ENCODE measurements at regions not wholly inside any gene's neighbourhood (a gene's known extent, or its start where the extent isn't known, plus 50 kb on each side); places are given as distances from the start of the nearest gene placed in this dataset.
"Not testable (repeated sequence)": the region's sequence is repeated elsewhere in the genome, so short reads cannot be mapped to it uniquely, and the experiment has no call there.

DNA sequence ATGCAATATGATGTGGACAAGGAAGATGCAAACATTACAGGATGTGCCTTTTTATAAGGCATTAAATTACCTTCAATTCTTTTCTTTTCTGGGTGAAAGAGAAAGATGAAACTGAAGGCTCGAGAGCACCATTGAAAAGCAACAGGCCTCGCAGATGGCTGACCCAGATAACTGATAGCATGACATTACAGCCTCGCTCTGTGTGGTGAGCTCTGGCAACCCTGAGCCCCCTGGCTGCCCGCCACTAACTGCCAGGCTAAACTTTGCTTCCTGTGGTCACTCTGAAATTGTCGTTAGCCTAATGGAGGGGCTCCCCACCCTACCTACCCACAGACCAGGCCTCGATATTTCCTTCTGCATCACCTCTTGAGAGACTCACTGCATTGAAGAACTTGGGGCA is 516.8 kb upstream of the FANCL start:
- Mint-ChIP-seq H3K9me3 (no peaks in the 10 kb centered on the region), H3K27me3 (ENCODE audit: low read depth) (no peaks in the 10 kb centered on the region), H3K36me3 (ENCODE audit: insufficient read depth) (no peaks in the 10 kb centered on the region), H3K4me1 (ENCODE audit: low read depth) (no peaks in the 10 kb centered on the region), H3K4me3 (no peak overlapping the region)
- no peak for ATAC-seq
- DNase-seq, result no peak

- H3K4me1 Mint-ChIP-seq (ENCODE audit: low read depth), result no peaks in the 10 kb centered on the region
- DNase-seq (no peak), ATAC-seq (no peak)
- H3K36me3 Mint-ChIP-seq (ENCODE audit: insufficient read depth), result no peaks in the 10 kb centered on the region
- no peaks in the 10 kb centered on the region for H3K9me3 Mint-ChIP-seq
- H3K27me3 Mint-ChIP-seq (ENCODE audit: low read depth), result no peaks in the 10 kb centered on the region
- no peak overlapping the region for H3K4me3 Mint-ChIP-seq
Measured at GRCh38 chr2:58756336-58756735, 515.2 kb upstream of the FANCL start.

- H3K36me3 Mint-ChIP-seq (ENCODE audit: insufficient read depth); DNase-seq; H3K4me1 Mint-ChIP-seq (ENCODE audit: low read depth); H3K27me3 Mint-ChIP-seq (ENCODE audit: low read depth); H3K9me3 Mint-ChIP-seq; ATAC-seq; H3K4me3 Mint-ChIP-seq: not testable (repeated sequence)
Measured at GRCh38 chr2:58752507-58752906, 511.4 kb upstream of the FANCL start.

DNA sequence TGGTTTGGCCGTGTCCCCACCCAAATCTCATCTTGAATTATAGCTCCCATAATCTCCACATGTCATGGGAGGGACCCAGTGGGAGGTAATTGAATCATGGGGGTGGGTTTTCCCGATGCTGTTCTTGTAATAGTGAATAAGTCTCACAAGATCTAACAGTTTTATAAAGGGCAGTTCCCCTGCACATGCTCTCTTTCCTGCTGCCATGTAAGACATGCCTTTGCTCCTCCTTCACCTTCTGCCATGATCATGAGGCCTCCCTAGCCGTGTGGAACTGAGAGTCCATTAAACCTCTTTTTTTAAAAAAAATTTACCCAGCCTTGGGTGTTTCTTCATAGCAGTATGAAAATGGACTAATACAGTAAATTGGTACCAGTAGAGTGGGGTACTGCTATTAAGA is 510.6 kb upstream of the FANCL start:
- ATAC-seq; H3K4me3 Mint-ChIP-seq; H3K9me3 Mint-ChIP-seq; H3K27me3 Mint-ChIP-seq (ENCODE audit: low read depth); H3K4me1 Mint-ChIP-seq (ENCODE audit: low read depth); H3K36me3 Mint-ChIP-seq (ENCODE audit: insufficient read depth); DNase-seq: not testable (repeated sequence)

DNA sequence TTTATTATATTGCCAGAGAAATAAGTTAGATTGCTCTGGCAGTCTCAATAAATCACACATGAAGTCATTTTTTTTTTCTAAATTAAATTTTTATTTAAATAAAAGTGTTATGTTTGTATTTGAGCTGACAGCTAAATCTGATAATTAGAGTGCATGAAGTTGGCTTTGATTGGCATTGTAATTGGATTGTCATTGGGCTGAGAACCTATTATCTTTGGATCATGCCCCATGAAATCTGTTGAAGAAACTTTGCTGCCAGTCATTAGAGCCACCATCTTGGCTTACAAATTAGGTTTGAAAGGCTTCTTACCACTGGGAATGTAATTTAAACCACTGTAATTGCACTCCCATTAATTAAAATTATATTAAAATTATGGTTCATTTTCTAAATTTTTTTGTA is 507.9 kb upstream of the FANCL start:
- DNase-seq (no peak), ATAC-seq (no peak)
- H3K4me3 Mint-ChIP-seq, result no peak overlapping the region
- H3K36me3 Mint-ChIP-seq (ENCODE audit: insufficient read depth), result no peaks in the 10 kb centered on the region
- H3K4me1 Mint-ChIP-seq (ENCODE audit: low read depth), result no peaks in the 10 kb centered on the region
- H3K27me3 Mint-ChIP-seq (ENCODE audit: low read depth), result no peaks in the 10 kb centered on the region
- peaks cover 4% of the 10 kb centered on the region for H3K9me3 Mint-ChIP-seq

DNA sequence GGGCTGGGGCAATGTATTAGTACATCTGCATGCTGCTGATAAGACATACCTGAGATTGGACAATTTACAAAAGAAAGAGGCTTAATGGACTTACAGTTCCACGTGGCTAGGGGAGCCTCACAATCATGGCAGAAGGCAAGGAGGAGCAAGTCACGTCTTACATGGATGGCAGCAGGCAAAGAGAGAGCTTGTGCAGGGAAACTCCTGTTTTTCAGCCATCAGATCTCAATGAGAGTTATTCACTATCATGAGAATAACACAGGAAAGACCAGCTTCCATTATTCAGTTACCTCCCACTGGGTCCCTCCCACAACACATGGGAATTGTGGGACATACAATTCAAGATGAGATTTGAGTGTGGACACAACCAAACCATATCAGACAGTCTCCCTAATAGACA is 504.2 kb upstream of the FANCL start:
- not testable (repeated sequence) for H3K4me3 Mint-ChIP-seq; DNase-seq; H3K4me1 Mint-ChIP-seq (ENCODE audit: low read depth); H3K36me3 Mint-ChIP-seq (ENCODE audit: insufficient read depth); H3K9me3 Mint-ChIP-seq; H3K27me3 Mint-ChIP-seq (ENCODE audit: low read depth); ATAC-seq

- H3K27me3 Mint-ChIP-seq (ENCODE audit: low read depth), result no peaks in the 10 kb centered on the region
- no peak overlapping the region for H3K4me3 Mint-ChIP-seq
- no peaks in the 10 kb centered on the region for H3K4me1 Mint-ChIP-seq (ENCODE audit: low read depth)
- H3K36me3 Mint-ChIP-seq (ENCODE audit: insufficient read depth), result no peaks in the 10 kb centered on the region
- DNase-seq, result no peak
- no peak for ATAC-seq
- H3K9me3 Mint-ChIP-seq, result peaks cover 4% of the 10 kb centered on the region
Measured at GRCh38 chr2:58740426-58740825, 499.3 kb upstream of the FANCL start.

GRCh38 chr2:58739033-58739432 is 497.9 kb upstream of the FANCL start:
- H3K36me3 Mint-ChIP-seq (ENCODE audit: insufficient read depth), result no peaks in the 10 kb centered on the region
- no peaks in the 10 kb centered on the region for H3K9me3 Mint-ChIP-seq
- H3K27me3 Mint-ChIP-seq (ENCODE audit: low read depth), result no peaks in the 10 kb centered on the region
- no peaks in the 10 kb centered on the region for H3K4me1 Mint-ChIP-seq (ENCODE audit: low read depth)
- H3K4me3 Mint-ChIP-seq, result no peak overlapping the region
- ATAC-seq (no peak), DNase-seq (no peak)

DNA sequence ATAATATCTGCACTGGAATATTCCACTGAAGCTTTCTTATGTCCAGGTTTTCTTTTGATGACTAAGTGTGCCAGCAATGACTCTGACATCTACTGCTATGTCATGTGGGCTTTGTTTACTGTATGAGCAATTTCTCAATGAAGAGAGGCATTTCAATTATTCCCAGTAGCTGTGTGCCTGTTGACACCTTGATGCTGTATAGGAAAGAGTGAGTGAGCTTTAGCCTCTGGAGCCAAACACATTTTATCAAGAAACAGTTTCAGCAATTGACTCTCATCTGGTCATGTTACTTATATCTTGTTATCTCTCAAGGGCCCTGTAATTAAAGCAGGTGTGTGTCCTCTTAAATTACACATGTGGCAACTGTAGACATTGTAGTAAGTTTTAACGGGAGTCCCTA is 493.2 kb upstream of the FANCL start:
- H3K4me3 Mint-ChIP-seq, result no peak overlapping the region
- H3K4me1 Mint-ChIP-seq (ENCODE audit: low read depth), result no peaks in the 10 kb centered on the region
- H3K36me3 Mint-ChIP-seq (ENCODE audit: insufficient read depth), result no peaks in the 10 kb centered on the region
- no peak for DNase-seq
- H3K27me3 Mint-ChIP-seq (ENCODE audit: low read depth), result no peaks in the 10 kb centered on the region
- ATAC-seq, result no peak
- H3K9me3 Mint-ChIP-seq, result no peaks in the 10 kb centered on the region

DNA sequence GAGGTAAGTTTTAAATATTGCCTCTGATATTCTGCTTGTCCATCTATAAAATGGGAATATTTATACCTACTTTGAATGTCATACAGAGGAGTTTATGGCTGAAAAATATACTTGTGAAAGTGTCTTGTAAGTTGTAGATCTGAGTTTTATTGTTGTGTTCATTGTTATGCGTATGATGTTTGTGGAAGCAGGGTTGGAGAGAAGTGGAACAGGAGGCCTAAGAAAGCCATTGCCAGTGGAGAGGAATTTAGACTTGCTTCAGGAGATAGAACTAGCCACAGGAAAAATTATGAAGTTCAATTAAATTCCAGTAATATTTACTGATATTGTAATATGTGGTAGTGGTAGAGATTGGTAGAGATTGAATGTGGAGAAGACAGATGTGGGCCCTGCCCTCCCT is 491.9 kb upstream of the FANCL start:
- Mint-ChIP-seq H3K27me3 (ENCODE audit: low read depth) (no peaks in the 10 kb centered on the region), H3K9me3 (no peaks in the 10 kb centered on the region), H3K36me3 (ENCODE audit: insufficient read depth) (no peaks in the 10 kb centered on the region), H3K4me1 (ENCODE audit: low read depth) (no peaks in the 10 kb centered on the region), H3K4me3 (no peak overlapping the region)
- DNase-seq (no peak), ATAC-seq (no peak)

DNA sequence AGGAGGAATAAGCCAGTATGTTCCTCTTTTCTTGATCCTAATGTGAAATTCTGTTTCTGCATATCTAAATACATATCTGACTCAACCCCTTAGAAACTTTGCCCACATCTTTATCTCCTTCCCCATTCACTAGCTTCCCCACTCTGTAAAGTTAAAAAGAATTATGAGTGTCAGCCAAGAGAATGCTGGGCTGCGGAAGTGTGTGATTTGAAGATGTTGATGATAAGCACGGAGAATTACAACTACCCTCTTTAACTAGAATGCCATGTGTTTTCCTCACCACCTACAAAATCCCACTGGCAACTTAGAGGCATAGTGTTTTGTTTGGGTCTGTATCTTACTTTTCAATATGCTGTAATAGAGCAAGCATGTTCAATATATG is 490.4 kb upstream of the FANCL start:
- no peaks in the 10 kb centered on the region for H3K9me3 Mint-ChIP-seq
- DNase-seq (no peak), ATAC-seq (no peak)
- no peaks in the 10 kb centered on the region for H3K36me3 Mint-ChIP-seq (ENCODE audit: insufficient read depth)
- no peaks in the 10 kb centered on the region for H3K27me3 Mint-ChIP-seq (ENCODE audit: low read depth)
- no peak overlapping the region for H3K4me3 Mint-ChIP-seq
- H3K4me1 Mint-ChIP-seq (ENCODE audit: low read depth), result no peaks in the 10 kb centered on the region

- Mint-ChIP-seq H3K27me3 (ENCODE audit: low read depth) (no peaks in the 10 kb centered on the region), H3K9me3 (no peaks in the 10 kb centered on the region), H3K4me1 (ENCODE audit: low read depth) (no peaks in the 10 kb centered on the region), H3K36me3 (ENCODE audit: insufficient read depth) (no peaks in the 10 kb centered on the region), H3K4me3 (no peak overlapping the region)
- DNase-seq (no peak), ATAC-seq (no peak)
Measured at GRCh38 chr2:58730764-58731487, 489.8 kb upstream of the FANCL start.

GRCh38 chr2:58727981-58728656 is 487.0 kb upstream of the FANCL start:
- Mint-ChIP-seq H3K9me3 (no peaks in the 10 kb centered on the region), H3K4me3 (no peak overlapping the region), H3K36me3 (ENCODE audit: insufficient read depth) (no peaks in the 10 kb centered on the region), H3K4me1 (ENCODE audit: low read depth) (no peaks in the 10 kb centered on the region), H3K27me3 (ENCODE audit: low read depth) (no peaks in the 10 kb centered on the region)
- DNase-seq, result no peak
- no peak for ATAC-seq

DNA sequence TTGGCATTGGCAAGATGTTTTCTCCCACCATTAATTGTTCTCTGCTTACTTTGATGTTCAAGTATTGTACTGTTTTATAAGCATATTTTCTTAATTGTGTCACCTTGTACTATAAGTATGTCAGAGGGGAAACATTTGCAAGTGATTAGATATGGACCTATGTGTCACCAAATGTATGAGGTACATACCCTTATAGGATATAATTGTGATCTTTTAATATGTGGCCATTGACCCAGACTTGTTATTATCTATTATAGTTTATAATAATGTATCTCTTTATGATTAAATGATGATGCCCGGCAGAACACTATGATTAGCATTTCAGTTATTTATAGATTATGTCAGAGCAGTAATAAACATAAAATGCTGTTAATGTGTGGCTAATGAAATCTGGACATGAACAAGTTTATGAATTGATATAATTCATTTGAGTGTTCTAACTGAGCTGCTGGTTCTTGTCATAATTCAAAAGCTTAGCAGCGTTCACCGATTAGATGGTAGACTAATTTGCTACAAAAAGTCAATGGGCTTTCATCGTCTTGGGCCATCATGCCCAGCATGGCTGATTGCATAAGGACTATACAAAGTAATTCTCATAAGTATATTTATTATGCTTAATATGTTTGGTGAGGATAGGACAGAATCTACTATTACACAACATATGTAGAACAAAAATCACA is 480.9 kb upstream of the FANCL start:
- DNase-seq (no peak), ATAC-seq (no peak)
- no peaks in the 10 kb centered on the region for H3K4me1 Mint-ChIP-seq (ENCODE audit: low read depth)
- no peaks in the 10 kb centered on the region for H3K36me3 Mint-ChIP-seq (ENCODE audit: insufficient read depth)
- H3K9me3 Mint-ChIP-seq, result no peaks in the 10 kb centered on the region
- H3K27me3 Mint-ChIP-seq (ENCODE audit: low read depth), result no peaks in the 10 kb centered on the region
- H3K4me3 Mint-ChIP-seq, result no peak overlapping the region

Measured in activated T-cell treated with anti-CD3 and anti-CD28 coated beads, Interleukin-2, amount 50 U/mL, for 4 hours (primary cell).